Epidermal melanocyte (primary cell): ENCODE measurements at regions not wholly inside any gene's neighbourhood (a gene's known extent, or its start where the extent isn't known, plus 50 kb on each side); places are given as distances from the start of the nearest gene placed in this dataset.

Experiments
- DNase-seq: peaks from one replicate; pipeline ENCODE4 v3.0.0; 2011; ENCODE audit warnings: low spot score; ENCODE audit not compliant: insufficient read length

DNA sequence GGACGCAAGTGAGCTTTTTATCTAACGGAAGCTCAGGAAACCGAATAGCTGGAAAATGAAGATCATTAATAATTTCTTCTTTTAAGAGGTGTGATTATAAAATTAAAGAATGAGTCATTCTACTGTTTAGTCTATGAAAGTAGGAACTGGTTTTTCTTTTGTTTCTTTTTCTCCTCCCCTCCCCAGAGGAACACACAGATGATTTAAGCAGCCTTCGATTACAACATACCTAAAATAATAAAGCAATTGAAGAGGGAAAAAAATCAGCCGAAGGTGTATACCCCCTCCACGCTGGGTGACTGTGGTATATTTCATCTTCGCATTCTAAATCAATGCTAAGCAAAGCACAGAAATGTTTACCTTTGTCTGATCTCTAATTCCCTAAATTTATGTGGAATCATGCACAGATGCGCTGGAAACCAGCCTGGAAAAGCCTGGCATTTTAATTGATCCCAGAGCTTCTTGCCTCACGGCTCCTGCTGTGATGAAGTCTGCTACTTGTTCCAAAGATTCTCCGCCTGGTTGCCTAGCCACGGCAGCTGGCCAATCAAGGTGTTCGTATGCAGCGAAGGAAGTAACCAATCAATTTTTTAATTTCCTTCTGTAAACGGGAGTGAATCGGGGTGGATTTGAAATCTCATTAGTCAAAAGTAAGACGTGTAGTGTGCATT lies 133.9 kb downstream of the FANCF start:
- peak; percentile 39 for DNase-seq

DNA sequence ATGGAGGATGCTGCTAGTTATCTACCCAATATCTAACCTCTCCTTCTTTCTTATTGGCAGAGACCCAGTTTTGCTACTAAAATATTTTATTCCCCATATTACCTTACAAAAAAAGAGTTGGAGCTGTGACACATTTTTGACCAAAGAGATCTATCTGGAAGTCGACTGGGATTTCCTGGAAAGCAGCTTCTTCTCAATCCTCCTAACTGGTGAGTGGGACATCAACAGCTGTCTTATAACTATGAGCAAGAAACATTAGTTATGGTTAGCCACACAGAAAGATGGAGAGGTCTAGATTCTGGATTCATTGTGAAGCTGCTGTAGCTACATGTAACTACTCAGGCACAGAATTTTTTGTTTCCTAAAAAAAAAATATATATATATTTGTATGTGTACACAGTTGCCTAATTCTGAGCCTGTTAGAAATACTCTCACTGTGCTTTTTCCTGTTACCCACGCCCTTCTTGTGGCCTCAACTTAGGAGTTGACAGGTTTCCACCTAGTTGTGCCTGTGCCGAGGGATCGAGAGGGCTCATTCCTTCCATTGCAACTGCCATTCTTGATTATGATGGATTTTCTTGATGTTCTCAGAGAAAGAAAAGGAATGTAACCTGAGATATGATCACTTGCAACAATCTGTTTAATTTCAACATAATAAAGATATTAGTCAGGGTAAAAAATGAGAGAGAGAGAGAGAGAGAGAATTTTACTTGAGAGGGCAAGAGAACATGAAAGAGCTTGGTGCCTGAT lies 142.0 kb downstream of the SLC17A6 start:
- DNase-seq: no peak

DNA sequence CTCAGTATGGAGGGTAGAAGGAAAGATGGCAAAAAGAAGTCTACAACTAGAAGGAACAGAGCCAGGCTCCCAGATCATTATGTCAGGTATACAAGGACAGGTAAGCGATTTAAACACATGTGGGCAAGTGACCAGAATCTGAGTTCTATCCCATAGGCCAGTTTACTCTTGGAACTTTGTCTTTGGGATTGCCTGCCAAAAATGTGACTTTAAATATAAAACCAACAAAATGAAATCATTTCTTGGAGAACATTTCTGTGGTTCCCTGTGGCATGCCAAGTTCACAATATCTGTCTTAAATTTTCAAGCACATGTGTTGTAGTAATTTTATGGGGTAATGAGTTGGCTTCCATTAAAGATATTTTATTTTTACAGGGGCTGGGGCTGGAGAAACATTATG lies 141.0 kb downstream of the SLC17A6 start:
- peak; percentile 55 for DNase-seq

GRCh38 chr11:22478169-22478568 lies 140.0 kb downstream of the SLC17A6 start:
- DNase-seq: no peak

DNA sequence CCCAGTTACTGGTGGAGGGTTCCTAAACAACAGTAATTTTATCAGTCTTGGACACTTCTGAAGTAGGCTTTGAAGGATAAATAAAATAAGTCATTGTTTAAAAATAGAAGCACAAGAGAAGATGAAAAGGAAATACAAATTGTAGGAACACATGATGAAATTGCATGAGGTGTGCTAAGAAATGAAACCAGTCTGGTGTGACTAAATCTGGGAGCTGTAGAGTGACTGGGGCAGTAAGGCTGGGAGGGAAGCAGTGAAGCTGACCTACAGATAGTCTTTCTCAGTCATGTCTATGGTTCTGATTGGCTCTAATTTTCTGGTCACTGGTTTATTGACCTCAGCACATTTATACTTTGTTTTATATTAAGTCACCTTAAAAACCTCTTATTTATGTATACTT lies 139.1 kb downstream of the SLC17A6 start:
- DNase-seq: no peak

DNA sequence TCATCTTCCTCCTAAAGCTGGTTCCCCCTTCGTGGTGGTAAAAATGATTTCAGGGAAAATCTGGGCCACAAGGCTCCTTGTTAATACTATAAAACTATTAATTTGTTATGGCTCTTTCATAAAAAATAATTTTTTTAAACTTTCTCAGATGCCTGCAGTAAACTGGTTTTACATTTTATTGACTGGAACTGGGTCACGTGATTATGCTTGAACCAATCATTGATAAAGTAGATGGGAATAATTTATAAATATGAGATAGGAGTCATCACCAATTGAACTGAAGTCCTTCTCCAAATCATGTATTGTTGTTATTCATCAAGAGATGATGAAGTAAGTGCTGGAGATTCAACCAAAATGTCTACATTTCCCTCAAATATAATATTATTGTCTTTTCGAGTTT lies 138.4 kb downstream of the SLC17A6 start:
- no peak for DNase-seq

- DNase-seq: no peak
These were observed 136.4 kb downstream of the SLC17A6 start for GRCh38 chr11:22474616-22475015.

DNA sequence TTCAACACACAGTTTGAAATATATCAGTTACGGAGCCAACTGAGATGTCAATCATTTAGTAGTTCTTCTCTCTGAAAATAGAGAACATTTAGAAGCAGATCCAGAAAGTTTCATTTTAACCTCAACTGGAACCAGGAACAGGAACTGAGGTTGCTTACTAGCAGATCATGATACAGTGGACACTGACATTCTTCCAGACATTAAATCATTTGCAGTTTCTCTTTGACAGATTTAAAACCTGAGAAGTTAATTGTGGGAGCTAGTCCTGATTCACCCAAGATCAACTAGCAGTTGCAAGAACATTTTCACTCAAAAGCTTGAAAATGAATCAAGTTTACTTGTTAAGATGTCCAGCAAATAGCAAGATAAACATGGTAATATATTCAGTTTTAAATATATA lies 135.4 kb downstream of the SLC17A6 start:
- no peak for DNase-seq

GRCh38 chr11:22472306-22472705 lies 134.1 kb downstream of the SLC17A6 start:
- no peak for DNase-seq

DNA sequence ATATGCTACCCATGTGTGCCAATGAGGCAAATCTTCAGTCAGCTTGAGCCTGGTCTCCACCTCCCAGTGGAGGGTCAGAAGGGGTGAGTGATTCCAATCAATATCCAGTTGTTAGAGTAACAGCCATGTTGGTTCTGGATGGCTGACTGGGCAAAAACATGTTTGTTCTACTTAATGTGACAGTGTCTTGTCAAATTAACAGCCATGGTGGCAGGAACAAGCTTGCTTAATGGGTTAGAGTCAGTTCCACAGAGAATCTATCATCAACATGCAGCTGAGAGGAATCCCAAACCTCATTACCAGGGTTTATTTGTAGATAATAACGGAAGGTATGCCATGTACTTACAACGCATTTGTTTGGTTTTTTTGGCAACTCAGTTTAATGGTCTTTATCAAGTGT lies 133.2 kb downstream of the SLC17A6 start:
- no peak for DNase-seq

DNA sequence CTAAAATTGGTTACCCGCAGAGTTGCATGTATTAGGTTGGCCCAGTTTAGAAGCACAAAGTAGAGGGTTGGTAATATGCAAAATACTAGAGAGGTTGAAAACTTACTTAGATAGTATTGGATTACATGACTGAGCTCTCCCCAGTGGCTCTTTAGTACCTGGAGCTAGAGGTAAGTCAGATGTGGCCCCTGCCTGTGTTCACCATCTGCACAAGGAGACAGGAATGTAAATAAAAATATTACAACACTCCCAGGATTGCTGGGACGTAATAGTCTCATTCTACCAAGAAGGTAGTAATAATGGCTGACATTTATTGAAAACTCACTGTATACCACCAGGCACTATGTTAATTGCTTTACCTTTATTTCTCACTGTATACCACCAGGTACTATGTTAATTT lies 129.6 kb downstream of the SLC17A6 start:
- DNase-seq: no peak

GRCh38 chr11:22467248-22467647 lies 129.1 kb downstream of the SLC17A6 start:
- DNase-seq: no peak

DNA sequence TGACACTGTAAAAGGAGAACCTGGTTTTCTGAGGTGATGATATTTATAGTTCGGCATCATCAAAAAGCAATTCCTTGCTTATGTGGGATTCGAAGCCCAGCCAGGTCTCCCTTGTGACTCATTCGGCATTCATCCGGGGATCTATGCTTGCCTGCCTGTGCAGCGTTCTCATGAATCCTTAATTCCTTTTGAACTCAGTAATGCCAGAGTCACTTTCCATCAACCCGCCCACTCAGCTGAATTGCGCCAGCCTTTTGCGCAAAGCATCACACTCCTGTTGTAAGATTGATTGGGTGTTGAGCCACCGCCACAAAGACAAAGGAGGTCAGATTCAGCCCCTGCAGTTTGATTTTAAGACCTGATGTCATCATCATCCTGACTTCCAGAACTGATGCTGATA lies 128.6 kb downstream of the SLC17A6 start:
- no peak for DNase-seq

GRCh38 chr11:22466351-22466750 lies 128.2 kb downstream of the SLC17A6 start:
- no peak for DNase-seq

DNA sequence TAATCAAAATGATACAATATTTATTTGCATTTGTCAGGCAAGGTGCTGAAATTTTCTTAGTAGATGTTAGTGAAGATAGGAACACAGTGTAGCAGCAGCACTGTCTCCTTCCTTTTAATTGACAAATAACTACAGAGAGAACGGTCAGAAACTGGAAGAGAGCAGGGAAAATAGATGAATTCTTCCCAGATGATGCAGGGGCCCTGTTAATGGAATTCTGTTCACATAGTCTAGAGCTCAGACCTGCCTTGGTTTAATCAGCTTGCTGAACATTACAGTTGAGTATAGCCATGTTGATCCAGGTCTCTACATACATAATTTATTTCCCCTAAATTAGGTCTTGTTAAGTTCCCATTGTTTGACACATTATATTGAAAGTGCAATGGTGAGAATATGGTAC lies 127.4 kb downstream of the SLC17A6 start:
- no peak for DNase-seq

DNA sequence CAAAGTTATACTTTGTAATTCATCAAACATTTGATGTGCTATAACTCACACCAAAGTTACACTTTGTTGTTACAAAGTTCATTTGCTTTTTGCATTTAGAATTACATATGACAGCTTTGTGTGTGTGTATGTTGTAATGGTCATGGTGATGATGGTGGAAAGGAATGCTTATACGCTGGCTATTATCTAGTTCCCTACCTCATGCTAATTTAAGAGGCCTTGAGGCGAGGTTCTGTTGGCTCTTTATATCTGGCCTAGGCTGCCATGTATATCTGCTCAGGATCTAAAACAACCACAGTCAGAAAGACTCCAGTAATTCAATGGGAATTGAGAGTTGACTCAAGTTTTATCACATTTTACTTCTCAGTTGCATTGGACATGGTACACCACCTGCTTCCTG lies 123.4 kb downstream of the SLC17A6 start:
- DNase-seq: no peak

- no peak for DNase-seq
These were observed 122.0 kb downstream of the SLC17A6 start for GRCh38 chr11:22460181-22460580.

DNA sequence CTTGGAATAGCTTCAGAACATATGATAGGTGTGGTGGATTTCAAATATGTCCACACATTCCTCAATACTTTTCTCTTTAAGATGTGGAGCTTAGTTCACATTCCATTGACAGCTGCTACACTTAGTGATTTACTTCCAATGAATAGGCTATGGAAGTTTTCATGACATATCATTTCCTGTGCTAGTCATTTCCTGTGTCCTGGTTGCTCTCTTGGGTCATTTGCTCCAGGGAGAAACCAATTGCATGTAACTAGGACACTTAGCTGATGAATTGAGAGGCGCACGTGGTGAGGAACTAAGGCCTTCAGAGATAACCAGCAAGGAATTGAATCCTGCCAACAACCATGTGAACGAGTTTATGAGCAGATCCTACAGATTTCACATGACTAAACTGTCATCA lies 120.9 kb downstream of the SLC17A6 start:
- DNase-seq: no peak

- no peak for DNase-seq
These were observed 120.0 kb downstream of the SLC17A6 start for GRCh38 chr11:22458161-22458560.

DNA sequence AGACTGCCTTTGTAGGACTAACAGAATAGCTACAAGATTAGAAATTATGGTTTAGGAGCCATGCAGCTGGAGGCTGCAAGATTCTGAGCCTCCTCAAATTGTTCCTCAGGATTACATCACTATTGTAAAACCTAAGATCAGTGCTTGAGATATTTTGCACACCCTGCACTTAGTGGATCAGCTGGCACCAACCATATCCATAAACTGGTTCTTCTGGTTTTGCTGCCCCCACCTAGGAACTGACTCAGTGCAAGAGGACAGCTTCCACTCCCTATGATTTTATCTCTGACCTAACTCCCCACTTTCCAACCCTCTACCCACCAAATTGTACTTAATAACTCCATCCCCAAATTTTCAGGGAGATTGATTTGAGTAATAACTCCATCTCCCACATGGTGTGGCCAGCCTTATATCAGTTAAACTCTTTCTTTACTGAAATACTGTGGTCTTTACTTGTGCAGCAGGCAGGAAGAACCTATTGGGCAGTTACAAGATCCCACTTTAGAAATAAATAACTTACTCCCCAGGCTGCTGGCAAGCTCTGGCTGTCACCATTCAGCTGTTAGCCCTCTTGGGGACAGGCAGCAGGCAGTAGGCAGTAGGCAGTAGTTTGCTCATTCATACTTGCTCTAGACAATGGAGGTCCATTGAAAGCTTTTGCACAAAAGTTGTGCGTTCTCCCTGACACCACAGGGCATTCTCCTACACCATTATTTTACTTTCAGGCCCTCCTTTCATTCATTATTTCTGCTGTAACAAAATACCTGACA lies 119.0 kb downstream of the SLC17A6 start:
- no peak for DNase-seq

DNA sequence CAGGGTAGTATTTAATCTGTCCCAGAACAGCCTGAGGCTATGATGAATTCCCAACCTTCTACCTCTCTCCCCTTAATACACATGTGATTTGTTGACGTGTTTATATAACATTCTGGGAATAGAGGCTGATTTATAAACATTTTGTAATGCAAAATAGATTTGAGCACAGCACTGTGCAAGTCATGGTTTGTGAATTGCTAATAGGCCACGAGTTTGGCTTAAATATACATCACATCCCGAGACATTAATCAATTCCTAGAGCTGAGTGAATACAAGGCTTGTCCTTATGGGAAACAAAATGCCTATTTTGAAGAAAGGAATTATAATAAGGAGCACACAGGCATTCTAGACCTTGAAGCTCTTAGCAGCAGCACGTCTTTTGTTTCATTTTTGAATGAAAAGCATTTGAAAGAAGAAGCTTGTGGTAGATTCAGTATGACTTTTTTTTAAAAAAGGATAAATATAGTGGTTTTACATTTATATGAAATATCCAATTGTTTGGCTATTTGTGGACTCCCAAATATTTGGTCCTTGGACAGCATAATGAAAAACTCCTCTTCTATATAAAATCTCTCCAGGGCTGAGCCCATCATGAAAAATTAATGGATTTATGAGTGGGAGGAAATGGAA lies 116.4 kb downstream of the SLC17A6 start:
- DNase-seq: no peak

DNA sequence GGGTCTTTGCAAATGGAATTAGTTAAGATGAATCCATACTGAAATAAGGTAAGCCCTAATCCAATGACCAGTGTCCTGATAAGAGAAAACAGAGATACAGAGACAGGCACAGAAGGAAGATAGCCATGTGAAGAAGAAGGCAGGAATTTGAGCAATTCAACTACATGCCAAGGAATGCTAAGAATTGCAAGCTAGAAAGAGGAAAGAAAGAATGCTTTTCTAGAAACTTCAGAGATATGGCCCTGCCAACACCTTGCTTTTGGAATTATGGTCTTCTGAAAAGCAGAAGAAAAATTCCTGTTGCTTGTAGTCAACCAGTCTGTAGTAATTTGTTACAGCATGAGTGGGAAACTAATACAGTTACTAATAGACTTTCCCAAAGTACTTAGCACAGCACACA lies 111.3 kb downstream of the SLC17A6 start:
- DNase-seq: no peak
